HepG2 (cell line): ENCODE measurements at regions not wholly inside any gene's neighbourhood (a gene's known extent, or its start where the extent isn't known, plus 50 kb on each side); places are given as distances from the start of the nearest gene placed in this dataset.

Source experiments
- AGO1 ChIP-seq: fragments of 200-400 bp; formaldehyde crosslinking; IDR thresholded peaks from 2 replicates; pipeline ENCODE4 v1.6.1; 2017; ENCODE audit warnings: mild to moderate bottlenecking, low read depth, low read length, moderate library complexity; ENCODE audit not compliant: poor library complexity, severe bottlenecking
- ETV5 ChIP-seq: IDR thresholded peaks from 2 replicates; pipeline ENCODE4 v1.6.1; 2018; ENCODE audit warnings: missing biosample characterization, missing genetic modification reagents, inconsistent platforms, borderline replicate concordance
- FUBP1 ChIP-seq: sonication (generic); formaldehyde crosslinking; IDR thresholded peaks from 2 replicates; pipeline ENCODE4 v1.5.1; 2020; ENCODE audit warnings: missing genetic modification reagents, mild to moderate bottlenecking, borderline replicate concordance
- HMGXB4 ChIP-seq, 2 experiments: sonication (generic) in 1 of 2; formaldehyde crosslinking in 1 of 2; IDR thresholded peaks; 2 replicates each; pipeline versions ENCODE4 v1.4.0 to v1.6.1; 2018 to 2020; ENCODE audit warnings: missing genetic modification reagents in 2 of 2, borderline replicate concordance in 1 of 2, low read depth in 1 of 2, mild to moderate bottlenecking in 1 of 2, missing biosample characterization in 1 of 2
- MXI1 ChIP-seq: IDR thresholded peaks from 3 replicates; pipeline ENCODE4 v1.6.1; 2012; ENCODE audit warnings: low read depth, low read length, inconsistent platforms, borderline replicate concordance
- RAD21 ChIP-seq: fragments of 450-650 bp; formaldehyde crosslinking; IDR thresholded peaks from 2 replicates; pipeline ENCODE4 v1.5.0; 2020; ENCODE audit warnings: mild to moderate bottlenecking
- RARG ChIP-seq: sonication (generic); formaldehyde crosslinking; IDR thresholded peaks from 2 replicates; pipeline ENCODE4 v1.4.0; 2020; ENCODE audit warnings: low read depth, mild to moderate bottlenecking, missing genetic modification reagents
- REST ChIP-seq, 2 experiments: IDR thresholded peaks; 2 replicates each; pipeline ENCODE4 v1.6.1; 2011 to 2012; ENCODE audit warnings: low read length in 2 of 2, borderline replicate concordance in 1 of 2, low read depth in 1 of 2, mild to moderate bottlenecking in 1 of 2, moderate library complexity in 1 of 2
- ZBTB38 ChIP-seq: sonication (generic); formaldehyde crosslinking; IDR thresholded peaks from 2 replicates; pipeline ENCODE4 v1.5.1; 2020; ENCODE audit warnings: mild to moderate bottlenecking, missing genetic modification reagents
- ZNF354B ChIP-seq: sonication (generic); formaldehyde crosslinking; IDR thresholded peaks from 2 replicates; pipeline ENCODE4 v1.8.0; 2022; ENCODE audit warnings: mild to moderate bottlenecking, missing genetic modification reagents
- ZNF367 ChIP-seq: sonication (generic); formaldehyde crosslinking; IDR thresholded peaks from 2 replicates; pipeline ENCODE4 v1.4.0; 2020; ENCODE audit warnings: missing genetic modification reagents, borderline replicate concordance
- ZNF501 ChIP-seq: sonication (generic); formaldehyde crosslinking; IDR thresholded peaks from 2 replicates; pipeline ENCODE4 v1.5.1; 2020; ENCODE audit warnings: mild to moderate bottlenecking, moderate library complexity, missing genetic modification reagents
- TF ChIP-seq, protein P1 (sequence below): IDR thresholded peaks from 2 replicates; pipeline ENCODE4 v1.6.1; 2016; ENCODE audit warnings: low read depth, borderline replicate concordance
- TF ChIP-seq, protein P2 (sequence below): sonication (generic); formaldehyde crosslinking; IDR thresholded peaks from 2 replicates; pipeline ENCODE4 v1.4.0; 2020; ENCODE audit warnings: missing genetic modification reagents
- TF ChIP-seq, protein P3 (sequence below): IDR thresholded peaks from 2 replicates; pipeline ENCODE4 v1.6.1; 2016; ENCODE audit warnings: mild to moderate bottlenecking, missing biosample characterization, missing genetic modification reagents
- TF ChIP-seq, protein P4 (sequence below): IDR thresholded peaks from 2 replicates; pipeline ENCODE4 v1.6.1; 2016

GRCh38 chr9:129362287-129363000, 184.4 kb upstream of the IER5L start (continued):
- TF ChIP-seq RAD21 (CRISPR knock-in tag) (0 out of 2 replicates have a peak, but pooled peaks have one; percentile 16), ZBTB38 (no peak), REST (IDR thresholded peaks at IDR 0.05; ENCODE audit: borderline replicate concordance in 1 of 2, low read depth in 1 of 2, low read length in 2 of 2) (no peak), FUBP1 (CRISPR knock-in tag) (no peak), ETV5 (CRISPR knock-in tag) (peak; percentile 27; the same call in 1 of the 2 replicates), AGO1 (no peak), ZNF501 (no peak), HMGXB4 (CRISPR knock-in tag; IDR thresholded peaks at IDR 0.05; ENCODE audit: borderline replicate concordance in 1 of 2, low read depth in 1 of 2) (no peak), ZNF367 (no peak), RARG (CRISPR knock-in tag) (no peak), MXI1 (0 out of 3 replicates have a peak, but pooled peaks have one; percentile 17), ZNF354B (CRISPR knock-in tag) (no peak)
- TF ChIP-seq, protein P1, sequence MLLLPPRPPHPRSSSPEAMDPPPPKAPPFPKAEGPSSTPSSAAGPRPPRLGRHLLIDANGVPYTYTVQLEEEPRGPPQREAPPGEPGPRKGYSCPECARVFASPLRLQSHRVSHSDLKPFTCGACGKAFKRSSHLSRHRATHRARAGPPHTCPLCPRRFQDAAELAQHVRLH (CRISPR knock-in tag), result no peak
- TF ChIP-seq, protein P2, sequence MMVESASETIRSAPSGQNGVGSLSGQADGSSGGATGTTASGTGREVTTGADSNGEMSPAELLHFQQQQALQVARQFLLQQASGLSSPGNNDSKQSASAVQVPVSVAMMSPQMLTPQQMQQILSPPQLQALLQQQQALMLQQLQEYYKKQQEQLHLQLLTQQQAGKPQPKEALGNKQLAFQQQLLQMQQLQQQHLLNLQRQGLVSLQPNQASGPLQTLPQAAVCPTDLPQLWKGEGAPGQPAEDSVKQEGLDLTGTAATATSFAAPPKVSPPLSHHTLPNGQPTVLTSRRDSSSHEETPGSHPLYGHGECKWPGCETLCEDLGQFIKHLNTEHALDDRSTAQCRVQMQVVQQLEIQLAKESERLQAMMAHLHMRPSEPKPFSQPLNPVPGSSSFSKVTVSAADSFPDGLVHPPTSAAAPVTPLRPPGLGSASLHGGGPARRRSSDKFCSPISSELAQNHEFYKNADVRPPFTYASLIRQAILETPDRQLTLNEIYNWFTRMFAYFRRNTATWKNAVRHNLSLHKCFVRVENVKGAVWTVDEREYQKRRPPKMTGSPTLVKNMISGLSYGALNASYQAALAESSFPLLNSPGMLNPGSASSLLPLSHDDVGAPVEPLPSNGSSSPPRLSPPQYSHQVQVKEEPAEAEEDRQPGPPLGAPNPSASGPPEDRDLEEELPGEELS (CRISPR knock-in tag), result no peak
- TF ChIP-seq, protein P3, sequence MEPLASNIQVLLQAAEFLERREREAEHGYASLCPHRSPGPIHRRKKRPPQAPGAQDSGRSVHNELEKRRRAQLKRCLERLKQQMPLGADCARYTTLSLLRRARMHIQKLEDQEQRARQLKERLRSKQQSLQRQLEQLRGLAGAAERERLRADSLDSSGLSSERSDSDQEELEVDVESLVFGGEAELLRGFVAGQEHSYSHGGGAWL (CRISPR knock-in tag), result no peak
- TF ChIP-seq, protein P4, sequence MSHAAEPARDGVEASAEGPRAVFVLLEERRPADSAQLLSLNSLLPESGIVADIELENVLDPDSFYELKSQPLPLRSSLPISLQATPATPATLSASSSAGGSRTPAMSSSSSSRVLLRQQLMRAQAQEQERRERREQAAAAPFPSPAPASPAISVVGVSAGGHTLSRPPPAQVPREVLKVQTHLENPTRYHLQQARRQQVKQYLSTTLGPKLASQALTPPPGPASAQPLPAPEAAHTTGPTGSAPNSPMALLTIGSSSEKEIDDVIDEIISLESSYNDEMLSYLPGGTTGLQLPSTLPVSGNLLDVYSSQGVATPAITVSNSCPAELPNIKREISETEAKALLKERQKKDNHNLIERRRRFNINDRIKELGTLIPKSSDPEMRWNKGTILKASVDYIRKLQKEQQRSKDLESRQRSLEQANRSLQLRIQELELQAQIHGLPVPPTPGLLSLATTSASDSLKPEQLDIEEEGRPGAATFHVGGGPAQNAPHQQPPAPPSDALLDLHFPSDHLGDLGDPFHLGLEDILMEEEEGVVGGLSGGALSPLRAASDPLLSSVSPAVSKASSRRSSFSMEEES, result no peak
